HEK293 (cell line): ENCODE measurements at regions not wholly inside any gene's neighbourhood (a gene's known extent, or its start where the extent isn't known, plus 50 kb on each side); places are given as distances from the start of the nearest gene placed in this dataset.

Experiments
- CTCF ChIP-seq: fragments of 450-650 bp; formaldehyde crosslinking; IDR thresholded peaks from 2 replicates; pipeline ENCODE4 v1.5.1; 2016; ENCODE audit warnings: missing biosample characterization, missing genetic modification characterization
- HOXD13 ChIP-seq: sonication (generic); formaldehyde crosslinking; IDR thresholded peaks from 2 replicates; pipeline ENCODE4 v1.8.0; 2022; ENCODE audit warnings: missing genetic modification reagents, borderline replicate concordance
- REST ChIP-seq: fragments of 450-650 bp; formaldehyde crosslinking; IDR thresholded peaks from 2 replicates; pipeline ENCODE4 v1.5.1; 2016; ENCODE audit warnings: missing biosample characterization, missing genetic modification characterization
- SCRT2 ChIP-seq: fragments of 450-650 bp; formaldehyde crosslinking; IDR thresholded peaks from 2 replicates; pipeline ENCODE4 v1.5.1; 2016; ENCODE audit warnings: missing biosample characterization, missing genetic modification characterization
- ZBTB26 ChIP-seq: fragments of 450-650 bp; formaldehyde crosslinking; optimal IDR thresholded peaks from 2 replicates; pipeline ENCODE3; 2016; ENCODE audit warnings: missing biosample characterization, mild to moderate bottlenecking, missing genetic modification characterization
- ZFP69B ChIP-seq: fragments of 450-650 bp; formaldehyde crosslinking; IDR thresholded peaks from 2 replicates; pipeline ENCODE4 v1.5.1; 2016; ENCODE audit warnings: missing biosample characterization, missing genetic modification characterization
- ZNF121 ChIP-seq: fragments of 450-650 bp; formaldehyde crosslinking; IDR thresholded peaks from 2 replicates; pipeline ENCODE4 v1.5.1; 2016; ENCODE audit warnings: missing biosample characterization, missing genetic modification characterization
- ZNF133 ChIP-seq: fragments of 450-650 bp; formaldehyde crosslinking; IDR thresholded peaks from 2 replicates; pipeline ENCODE4 v1.5.1; 2016; ENCODE audit warnings: missing biosample characterization, missing genetic modification characterization
- ZNF211 ChIP-seq: fragments of 450-650 bp; formaldehyde crosslinking; IDR thresholded peaks from 2 replicates; pipeline ENCODE4 v1.5.1; 2016; ENCODE audit warnings: low read depth, missing biosample characterization, missing genetic modification characterization
- ZNF23 ChIP-seq: fragments of 450-650 bp; formaldehyde crosslinking; IDR thresholded peaks from 2 replicates; pipeline ENCODE4 v1.5.1; 2016; ENCODE audit warnings: missing biosample characterization, missing genetic modification characterization, borderline replicate concordance
- ZNF274 ChIP-seq, 2 experiments: fragments of 200-500 bp in 1 of 2; fragments of 450-650 bp in 1 of 2; sonication (Bioruptor generic) in 1 of 2; formaldehyde crosslinking in 1 of 2; IDR thresholded peaks; 2 replicates each; pipeline versions ENCODE4 v1.5.1 to v1.6.1; 2014 to 2016; ENCODE audit warnings: borderline replicate concordance in 1 of 2, inconsistent platforms in 1 of 2, low read length in 1 of 2, missing biosample characterization in 1 of 2, missing genetic modification characterization in 1 of 2
- ZNF335 ChIP-seq: fragments of 450-650 bp; formaldehyde crosslinking; conservative IDR thresholded peaks from 2 replicates; pipeline ENCODE4 v1.5.1; 2016; ENCODE audit warnings: missing biosample characterization, missing genetic modification characterization

- TF ChIP-seq CTCF (tag by site-specific recombination) (no peak), ZNF274 (IDR thresholded peaks at IDR 0.05; ENCODE audit: low read length) (no peak), ZNF274 (tag by site-specific recombination; IDR thresholded peaks at IDR 0.05; ENCODE audit: borderline replicate concordance) (no peak), REST (tag by site-specific recombination) (no peak), ZBTB26 (tag by site-specific recombination) (no peak), ZNF133 (tag by site-specific recombination) (no peak), ZNF211 (no peak), ZNF23 (tag by site-specific recombination) (no peak), ZFP69B (tag by site-specific recombination) (no peak), HOXD13 (no peak), SCRT2 (tag by site-specific recombination) (no peak), ZNF121 (tag by site-specific recombination) (no peak), ZNF335 (tag by site-specific recombination) (no peak)
Measured at GRCh38 chr15:70531576-70531975, 231.8 kb downstream of the UACA start.
